Stimulated activated CD8-positive, alpha-beta memory T cell treated with anti-CD3 and anti-CD28 coated beads, Interleukin-4, amount 100 ng/mL, for 1 hour (primary cell): ENCODE measurements at regions not wholly inside any gene's neighbourhood (a gene's known extent, or its start where the extent isn't known, plus 50 kb on each side); places are given as distances from the start of the nearest gene placed in this dataset.
A peak's percentile ranks its signal among the peaks of the same experiment; 100 is the strongest.
"Not testable (repeated sequence)": the region's sequence is repeated elsewhere in the genome, so short reads cannot be mapped to it uniquely, and the experiment has no call there.

Experiments
- DNase-seq, 2 donors: peaks; one replicate each; pipeline ENCODE4 v3.0.0-alpha.2; 2020; ENCODE audit warnings: low read depth in 2 of 2, low spot score in 1 of 2

- no peak for DNase-seq
Measured at GRCh38 chr9:78437806-78438205, 140.9 kb downstream of the PSAT1 start.

- DNase-seq, result no peak
Measured at GRCh38 chr9:78438211-78438610, 141.3 kb downstream of the PSAT1 start.

GRCh38 chr9:78438780-78439179 is 141.9 kb downstream of the PSAT1 start:
- DNase-seq, result no peak

- peak; percentile 20 to 26 for DNase-seq
Measured at GRCh38 chr9:78439190-78439865, 142.4 kb downstream of the PSAT1 start.

GRCh38 chr9:78439866-78440830 is 143.2 kb downstream of the PSAT1 start:
- DNase-seq, result no peak

GRCh38 chr9:78441396-78441795 is 144.5 kb downstream of the PSAT1 start:
- no peak for DNase-seq

GRCh38 chr9:78441822-78442431 is 145.0 kb downstream of the PSAT1 start:
- DNase-seq, result no peak

- DNase-seq, result not testable (repeated sequence)
Measured at GRCh38 chr9:78442577-78442976, 145.7 kb downstream of the PSAT1 start.

- no peak for DNase-seq
Measured at GRCh38 chr9:78443946-78444345, 147.0 kb downstream of the PSAT1 start.

- DNase-seq, result no peak
Measured at GRCh38 chr9:78448960-78449673, 152.2 kb downstream of the PSAT1 start.

GRCh38 chr9:78453450-78453849 is 156.5 kb downstream of the PSAT1 start:
- no peak for DNase-seq

GRCh38 chr9:78462611-78463010 is 165.7 kb downstream of the PSAT1 start:
- DNase-seq, result no peak

GRCh38 chr9:78463750-78464149 is 166.8 kb downstream of the PSAT1 start:
- DNase-seq, result no peak

- no peak for DNase-seq
Measured at GRCh38 chr9:78468231-78468630, 171.3 kb downstream of the PSAT1 start.

GRCh38 chr9:78468974-78469576 is 172.2 kb downstream of the PSAT1 start:
- DNase-seq, result no peak

- no peak for DNase-seq
Measured at GRCh38 chr9:78470216-78470615, 173.3 kb downstream of the PSAT1 start.

- no peak for DNase-seq
Measured at GRCh38 chr9:78470741-78471140, 173.8 kb downstream of the PSAT1 start.

- DNase-seq, result no peak
Measured at GRCh38 chr9:78472111-78472510, 175.2 kb downstream of the PSAT1 start.

- DNase-seq, result no peak
Measured at GRCh38 chr9:78479441-78479840, 182.5 kb downstream of the PSAT1 start.

GRCh38 chr9:78486661-78487060 is 189.7 kb downstream of the PSAT1 start:
- no peak for DNase-seq

- no peak for DNase-seq
Measured at GRCh38 chr9:78490231-78490630, 193.3 kb downstream of the PSAT1 start.
